ENCODE measurements at regions not wholly inside any gene's neighbourhood (a gene's known extent, or its start where the extent isn't known, plus 50 kb on each side); places are given as distances from the start of the nearest gene placed in this dataset.

DNA sequence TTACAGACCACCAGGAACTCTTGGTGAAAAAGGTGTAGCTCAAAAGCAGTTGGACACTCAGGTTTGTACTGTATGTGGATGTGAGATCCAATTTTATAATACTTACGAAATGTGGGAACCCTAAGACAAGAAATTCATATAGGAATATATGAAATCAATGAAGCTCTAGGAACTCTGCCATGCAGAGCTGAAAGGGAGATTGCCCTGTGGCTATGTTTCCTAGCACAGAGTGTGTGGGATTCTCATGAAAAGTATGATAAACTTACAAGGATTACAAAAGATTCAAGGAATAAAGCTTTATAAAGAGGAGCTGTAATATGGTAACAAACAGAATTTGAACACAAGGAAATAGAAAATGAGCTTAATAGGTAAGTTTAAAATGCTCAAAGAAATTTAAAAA, 205.7 kb upstream of the FAM83B start:
- DNase-seq (ENCODE audit: low spot score) = no peak

DNA sequence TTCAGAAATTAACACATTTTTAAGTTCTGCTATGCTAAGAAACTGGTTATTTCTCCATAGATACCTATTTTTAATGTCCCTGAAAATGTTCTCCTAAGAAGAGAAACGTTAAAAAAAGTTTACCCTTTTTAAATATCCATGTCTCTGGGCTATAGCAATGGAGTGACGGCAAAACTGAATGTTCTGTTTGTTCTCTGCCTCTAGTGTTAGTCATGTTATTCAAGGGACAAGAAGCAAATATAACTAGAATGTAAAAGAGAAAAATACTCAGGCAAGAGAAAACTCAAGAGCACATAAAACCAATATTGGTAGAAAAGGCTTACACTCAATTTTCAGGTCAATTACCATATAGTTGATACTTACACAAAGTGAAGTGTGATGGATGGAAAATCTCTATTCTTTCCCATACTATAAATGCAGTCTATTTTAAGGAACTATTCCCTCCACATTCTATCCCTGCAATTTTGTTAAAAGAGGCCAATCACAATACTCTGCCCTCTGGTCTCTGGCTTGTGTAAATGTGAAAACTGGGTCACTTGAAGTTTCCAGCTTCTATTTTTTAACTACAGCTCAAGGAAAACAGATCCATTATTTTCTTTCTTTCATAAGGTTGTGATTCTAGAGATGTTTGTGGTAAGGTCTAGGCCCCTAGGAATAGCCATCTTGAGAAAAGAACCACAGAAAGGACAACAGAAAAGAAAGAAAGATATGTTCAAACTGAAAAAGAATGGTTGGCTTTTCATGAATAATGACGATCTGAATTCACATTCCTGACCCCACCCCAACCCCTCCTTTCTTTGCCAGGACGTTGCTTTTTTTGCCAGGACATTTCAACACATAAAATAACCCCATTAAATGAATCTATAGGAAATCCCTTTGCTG, 200.3 kb upstream of the FAM83B start:
- DNase-seq (ENCODE audit: low spot score) = no peak

DNA sequence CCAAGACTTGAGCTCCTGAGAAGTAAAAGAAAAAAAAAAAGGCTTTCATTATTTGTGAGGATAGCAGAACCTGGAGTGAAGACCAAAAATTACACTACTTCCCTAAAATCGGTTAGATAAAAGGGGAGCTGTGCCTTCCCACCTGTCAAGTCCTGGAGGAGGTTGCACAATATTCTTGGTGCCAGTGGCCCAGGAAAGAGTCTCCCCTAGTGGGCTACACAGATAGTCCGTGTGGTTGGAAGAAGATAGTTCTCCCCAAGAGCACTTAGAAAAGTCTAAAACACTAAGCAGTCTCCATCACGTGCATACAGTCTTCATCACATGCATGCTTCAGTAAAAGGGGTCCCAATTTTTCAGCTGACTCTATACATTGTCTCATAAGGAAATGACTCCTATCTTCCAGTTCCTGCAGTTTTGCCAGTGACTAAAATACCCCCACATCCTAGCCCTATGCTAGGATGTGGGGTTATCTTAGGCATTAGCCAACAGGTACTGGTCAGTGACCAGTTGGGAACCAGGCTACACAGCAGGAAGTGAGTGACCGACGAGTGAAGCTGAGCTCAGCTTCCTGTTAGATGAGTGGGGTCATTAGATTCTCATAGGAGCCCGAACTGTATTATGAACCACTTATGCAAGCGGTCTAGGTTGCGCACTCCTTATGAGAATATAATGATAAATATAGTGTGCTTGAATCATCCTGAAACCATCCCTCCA, 199.5 kb upstream of the FAM83B start:
- no peak for DNase-seq (ENCODE audit: low spot score)

DNA sequence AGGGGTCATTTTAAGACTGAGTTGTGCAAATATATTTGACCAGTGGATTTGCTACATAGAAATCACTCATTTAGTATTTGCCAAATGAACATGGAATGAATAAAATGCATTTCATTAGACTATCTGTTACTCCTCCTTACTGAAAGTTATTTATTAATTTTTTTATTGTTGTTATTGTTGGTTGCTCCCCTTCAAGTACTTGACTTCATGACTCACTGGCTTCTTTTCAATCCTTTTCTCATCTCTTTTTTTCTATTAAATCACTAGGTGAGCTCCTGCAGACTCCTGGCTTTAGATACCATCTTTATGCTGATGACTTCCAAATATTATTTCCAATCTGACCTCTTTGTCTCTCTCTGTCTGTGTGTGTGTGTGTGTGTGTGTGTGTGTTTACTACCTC, 192.2 kb upstream of the FAM83B start:
- DNase-seq (ENCODE audit: low spot score) = no peak

DNA sequence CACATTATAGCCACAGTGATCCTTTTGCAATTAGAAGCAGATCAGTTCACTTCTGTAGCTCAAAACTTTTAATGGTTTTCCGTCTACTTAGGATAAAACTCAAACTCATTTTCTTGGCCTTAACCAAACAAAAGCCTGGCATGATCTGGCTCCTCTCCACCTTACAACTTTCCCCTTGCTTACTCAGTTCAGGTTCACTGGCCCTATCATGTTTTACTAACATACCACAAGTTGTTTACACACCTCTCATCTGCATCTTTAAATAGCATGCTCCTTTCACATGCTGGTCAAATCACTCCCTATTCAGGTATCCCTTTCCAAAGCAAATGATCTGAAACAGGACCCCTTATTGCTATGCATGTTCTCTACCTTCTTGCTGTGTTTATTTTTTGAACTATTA, 191.4 kb upstream of the FAM83B start:
- no peak for DNase-seq (ENCODE audit: low spot score)

DNA sequence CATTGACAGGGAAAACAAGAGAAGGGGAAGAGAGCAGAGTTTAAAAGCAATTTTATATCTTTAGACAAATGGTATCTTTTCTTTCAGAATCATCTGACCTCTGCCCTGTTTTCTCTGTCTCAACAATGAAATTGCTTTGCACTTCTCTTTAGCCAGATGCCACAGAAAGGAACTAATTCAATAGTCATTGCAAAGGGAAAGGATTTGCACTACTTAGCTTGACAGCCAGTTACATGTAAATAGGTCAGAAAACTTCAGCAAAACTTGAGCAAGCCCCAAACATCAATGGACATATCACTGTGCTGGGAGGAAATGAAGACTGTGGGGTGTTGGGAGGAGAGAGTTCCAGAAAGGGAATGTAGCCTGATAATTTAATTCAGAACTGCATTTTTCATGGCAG, 181.3 kb upstream of the FAM83B start:
- no peak for DNase-seq (ENCODE audit: low spot score)

DNA sequence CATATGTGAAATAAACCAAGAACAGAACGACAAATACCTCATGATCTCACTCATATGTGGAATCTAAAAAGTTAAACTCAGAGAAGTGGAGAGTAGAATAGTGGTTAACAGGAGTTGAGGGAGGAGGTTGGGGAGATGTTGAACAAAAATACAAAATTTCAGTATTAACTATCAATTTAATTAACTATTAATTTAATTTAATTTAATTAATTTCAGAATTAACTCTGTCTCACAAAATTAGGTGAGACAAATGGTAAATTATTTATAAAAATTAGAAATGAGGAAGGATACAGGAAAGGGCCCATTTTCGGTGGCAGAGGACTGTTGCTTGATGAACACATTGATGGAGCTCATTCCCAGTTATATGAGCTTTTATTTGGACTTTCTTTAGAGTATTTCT, 166.0 kb upstream of the FAM83B start:
- no peak for DNase-seq (ENCODE audit: low spot score)

DNA sequence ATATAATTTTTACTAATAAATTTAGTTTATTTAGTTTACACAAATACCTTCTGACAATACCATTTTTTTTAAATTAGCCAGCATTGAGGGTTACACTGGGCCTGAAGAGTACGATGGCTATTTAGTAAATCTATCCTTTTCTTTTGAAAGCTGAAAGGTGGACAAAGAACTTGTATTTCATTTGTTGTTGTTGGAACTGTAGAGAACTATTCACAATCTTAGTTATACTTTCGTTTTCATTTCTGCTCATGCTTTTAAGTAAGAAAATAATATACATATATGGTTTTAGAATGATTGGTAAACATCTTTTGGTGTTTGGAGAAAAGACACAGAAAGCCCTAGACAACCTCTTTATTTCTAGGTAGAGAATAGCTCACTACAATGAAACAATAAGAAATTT, 165.3 kb upstream of the FAM83B start:
- DNase-seq (ENCODE audit: low spot score) = no peak

DNA sequence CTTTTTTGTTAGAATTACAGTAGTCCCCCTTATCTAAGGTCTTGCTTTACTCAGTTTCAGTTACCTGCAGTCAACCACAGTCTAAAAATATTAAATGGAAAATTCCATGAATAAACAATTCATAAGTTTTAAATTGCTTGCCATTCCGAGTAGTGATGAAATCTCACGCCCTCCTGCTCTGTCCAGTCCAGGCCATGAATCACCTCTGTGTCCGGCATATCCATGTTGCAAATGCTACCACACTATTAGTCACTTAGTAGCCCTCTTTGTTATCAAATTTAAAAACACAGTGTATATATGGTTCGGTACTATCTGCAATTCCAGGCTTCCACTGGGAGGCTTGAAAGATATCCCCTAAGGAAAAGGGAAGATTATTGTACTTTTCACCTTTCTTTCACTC, 164.6 kb upstream of the FAM83B start:
- DNase-seq (ENCODE audit: low spot score) = no peak

DNA sequence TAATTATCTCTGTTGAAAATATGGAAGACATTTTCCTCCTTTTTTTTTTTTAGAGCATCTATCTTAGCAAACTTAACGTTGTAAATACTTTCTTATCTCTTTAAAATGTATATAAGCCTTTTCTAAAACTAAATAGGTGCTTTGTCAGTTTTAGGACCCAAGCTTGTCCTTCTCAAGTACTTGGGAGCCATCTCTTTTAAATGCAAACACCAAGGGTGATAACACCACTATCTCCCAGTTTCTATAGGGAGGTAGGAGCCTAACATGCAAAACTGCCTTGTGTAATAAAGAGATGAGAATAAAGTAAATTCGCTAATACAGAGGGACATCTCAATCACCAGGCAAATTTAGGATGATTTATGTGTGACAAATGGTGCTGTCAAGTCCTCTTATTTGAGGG, 157.0 kb upstream of the FAM83B start:
- DNase-seq (ENCODE audit: low spot score) = no peak

DNA sequence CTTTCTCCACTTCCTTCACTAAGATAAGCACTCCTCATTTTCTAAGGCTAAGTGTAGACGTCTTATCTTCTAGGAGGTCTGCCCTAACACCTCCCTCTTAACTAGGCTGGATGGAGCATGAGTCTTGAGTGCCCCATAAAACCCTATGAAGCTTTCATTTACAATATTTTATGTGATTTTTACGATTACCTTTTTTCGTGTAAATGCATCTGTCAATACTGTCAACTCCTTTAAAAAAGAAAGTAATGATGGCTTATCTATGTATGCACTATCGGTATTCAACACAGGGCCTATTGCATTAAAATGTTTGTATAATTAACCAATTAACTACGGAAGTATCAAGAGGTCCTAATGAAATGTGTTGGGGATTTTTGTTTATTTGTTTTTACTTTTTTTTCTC, 156.0 kb upstream of the FAM83B start:
- no peak for DNase-seq (ENCODE audit: low spot score)

DNA sequence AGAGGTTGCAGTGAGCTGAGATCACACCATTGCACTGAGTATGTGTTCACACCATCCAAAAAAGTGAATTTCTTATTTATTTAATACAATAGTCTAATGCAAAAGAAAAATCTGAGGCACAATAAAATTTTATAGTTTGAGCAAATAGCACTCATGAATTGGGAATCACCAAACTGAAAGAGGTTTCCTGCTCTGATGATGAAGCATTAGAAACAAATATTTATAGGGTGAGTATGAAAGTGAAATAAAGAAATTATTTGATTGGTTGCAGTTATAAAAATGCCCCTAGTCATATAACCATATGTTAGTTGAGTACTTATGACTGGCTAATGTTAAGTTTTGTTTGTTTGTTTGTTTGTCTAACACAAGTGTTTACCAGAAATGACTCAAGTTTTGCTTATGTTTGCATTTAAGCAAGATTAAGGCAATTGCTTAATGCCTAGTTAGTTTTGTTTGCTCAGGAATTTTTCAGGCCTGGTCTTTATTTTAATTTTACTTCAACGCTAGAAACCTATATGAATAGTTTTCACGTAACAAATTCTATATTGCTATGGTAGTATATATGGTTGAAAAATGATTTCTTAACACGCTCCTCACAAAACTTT, 151.5 kb upstream of the FAM83B start:
- no peak for DNase-seq (ENCODE audit: low spot score)

DNA sequence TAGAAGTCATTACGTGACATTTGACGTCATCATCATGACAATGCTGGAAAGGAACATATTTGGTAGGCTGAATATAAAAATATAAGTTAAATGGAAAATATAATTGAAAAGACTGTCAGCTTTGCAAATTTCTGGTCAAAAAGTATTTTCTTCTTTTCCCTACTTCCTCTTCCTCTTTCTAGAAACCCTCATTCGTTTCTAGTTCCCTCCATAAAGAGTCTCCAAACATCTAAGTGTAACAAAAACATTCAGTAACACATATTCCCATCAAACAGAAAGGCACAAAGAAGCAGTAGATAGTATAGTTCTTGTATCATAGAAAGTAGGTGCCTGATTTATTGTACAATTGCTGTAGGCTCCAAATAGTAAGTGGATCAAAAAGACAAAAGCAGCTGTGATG, 150.8 kb upstream of the FAM83B start:
- DNase-seq (ENCODE audit: low spot score) = no peak

DNA sequence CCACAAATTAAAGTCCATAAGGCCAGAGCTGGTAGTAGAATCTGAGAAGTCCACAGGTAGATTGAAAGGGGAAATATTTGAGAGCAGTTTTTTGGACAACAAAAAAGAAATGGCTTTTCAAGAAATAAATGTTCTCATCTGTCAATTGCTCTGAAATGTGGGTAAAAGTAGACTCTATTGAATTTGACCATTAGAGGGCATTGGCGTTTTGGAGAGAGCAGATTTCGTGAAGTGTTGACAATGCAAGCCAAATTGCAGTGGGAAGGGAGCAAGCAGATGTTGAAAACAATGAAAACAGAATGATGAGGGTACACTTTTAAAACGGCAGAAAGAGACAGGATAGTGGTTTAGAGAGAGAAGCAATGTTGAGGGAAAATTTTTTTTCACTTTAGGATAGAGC, 149.1 kb upstream of the FAM83B start:
- DNase-seq (ENCODE audit: low spot score) = no peak

DNA sequence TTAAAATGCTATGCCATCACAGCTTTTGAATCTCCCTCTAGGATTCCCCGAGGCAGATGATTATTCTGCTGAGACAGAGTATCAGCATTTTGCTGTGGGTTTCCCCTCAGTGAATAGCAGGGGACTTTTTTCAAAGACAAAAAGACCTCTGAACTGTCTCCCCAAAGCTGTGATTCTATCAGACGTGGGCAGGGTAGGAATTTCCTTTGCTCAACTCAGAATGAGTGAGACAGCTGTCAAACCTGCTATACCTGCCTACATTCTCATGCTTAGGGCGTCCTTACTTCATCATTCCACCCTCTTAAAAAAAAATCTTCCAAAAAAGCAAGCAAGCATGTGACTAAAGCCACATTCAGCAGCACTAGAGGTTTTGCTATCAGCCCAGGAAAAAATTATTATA, 147.6 kb upstream of the FAM83B start:
- no peak for DNase-seq (ENCODE audit: low spot score)

DNA sequence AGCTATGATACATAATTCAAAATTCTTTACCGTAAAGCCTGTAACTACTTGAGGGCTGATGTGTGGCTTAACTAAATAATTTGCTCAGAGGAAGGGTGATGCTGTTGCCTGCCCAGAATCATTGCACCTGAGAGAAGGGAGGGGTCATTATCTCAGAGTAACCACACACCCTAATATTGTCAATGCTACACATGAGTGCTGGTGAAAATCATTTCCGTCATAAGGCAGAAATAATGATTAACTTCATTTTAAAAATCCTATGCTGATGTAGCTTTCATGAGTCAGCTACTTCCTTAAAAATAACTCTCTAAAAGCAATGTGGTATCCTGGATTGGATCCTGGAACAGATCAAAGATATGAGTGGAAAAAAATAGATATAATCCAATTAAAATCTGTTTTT, 146.4 kb upstream of the FAM83B start:
- DNase-seq (ENCODE audit: low spot score) = no peak

DNA sequence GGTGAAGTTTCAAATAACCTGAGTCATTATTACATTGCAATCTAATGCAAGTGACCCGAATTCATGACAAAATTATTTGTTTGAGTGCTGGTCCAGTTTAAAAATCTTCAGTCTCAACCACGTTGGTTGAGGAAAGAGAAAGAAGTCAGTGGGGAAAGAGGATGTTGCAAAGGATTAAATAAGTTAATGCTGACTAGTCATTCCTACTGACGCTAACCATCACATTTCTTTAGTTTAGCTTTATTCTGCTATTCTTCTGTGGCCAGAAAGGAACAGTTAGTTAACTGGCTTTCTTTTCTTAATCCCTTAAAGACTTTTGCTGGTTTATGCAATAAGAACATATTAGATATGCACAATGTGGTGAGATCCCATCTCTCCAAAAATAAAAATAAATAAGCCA, 143.8 kb upstream of the FAM83B start:
- no peak for DNase-seq (ENCODE audit: low spot score)

DNA sequence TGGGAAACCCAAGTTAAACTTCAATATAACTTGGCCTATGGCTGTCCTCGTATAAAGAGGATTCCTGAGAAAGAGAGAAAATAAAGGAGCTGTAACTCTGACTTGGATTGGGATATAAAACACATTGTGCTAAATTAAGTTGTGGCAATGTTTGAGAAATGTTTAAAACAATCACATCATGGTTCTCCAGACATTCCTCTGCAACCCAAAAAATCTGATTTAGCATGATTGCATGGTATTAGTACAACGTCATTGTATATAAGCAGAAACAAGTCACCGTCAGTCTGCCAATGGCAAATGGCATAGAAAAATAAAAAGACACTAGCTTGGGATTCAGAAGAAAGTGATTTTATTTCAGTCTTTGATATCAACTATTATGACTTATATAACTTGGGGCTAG, 140.2 kb upstream of the FAM83B start:
- DNase-seq (ENCODE audit: low spot score) = no peak

DNA sequence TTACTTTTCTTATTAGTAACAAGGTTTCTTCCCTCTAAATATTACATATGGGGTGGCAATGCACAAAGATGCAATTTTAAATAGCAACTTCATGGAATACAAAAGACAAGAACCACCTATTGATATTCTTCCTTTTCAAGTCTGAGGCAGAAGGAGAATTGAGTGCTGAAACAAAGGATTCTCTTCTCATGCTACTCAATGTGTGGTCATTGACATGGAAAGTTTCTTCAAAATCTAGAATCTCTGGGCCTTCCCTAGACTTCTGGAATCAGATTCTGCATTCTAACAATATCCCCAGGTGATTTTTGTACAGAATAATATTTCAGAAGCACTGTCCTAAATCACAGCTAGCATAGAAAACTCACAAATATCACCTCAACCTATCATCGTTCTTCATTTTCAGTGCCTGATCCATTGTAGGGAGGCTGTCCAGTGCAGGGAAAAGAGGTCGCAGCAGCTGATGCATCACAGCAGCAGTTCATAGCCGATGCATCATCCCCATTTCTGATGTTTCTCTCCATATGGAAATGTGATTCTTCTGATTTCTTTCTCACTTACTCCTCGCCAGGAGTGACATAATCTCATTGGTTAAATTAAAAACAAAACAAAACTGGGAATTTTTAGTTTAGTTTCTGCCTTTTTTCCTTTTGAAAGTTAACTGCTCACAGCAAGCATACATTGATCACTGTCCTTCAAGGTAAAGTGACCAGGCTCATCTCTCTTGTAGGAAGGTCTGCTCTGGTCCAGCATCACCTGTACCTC, 139.5 kb upstream of the FAM83B start:
- no peak for DNase-seq (ENCODE audit: low spot score)

DNA sequence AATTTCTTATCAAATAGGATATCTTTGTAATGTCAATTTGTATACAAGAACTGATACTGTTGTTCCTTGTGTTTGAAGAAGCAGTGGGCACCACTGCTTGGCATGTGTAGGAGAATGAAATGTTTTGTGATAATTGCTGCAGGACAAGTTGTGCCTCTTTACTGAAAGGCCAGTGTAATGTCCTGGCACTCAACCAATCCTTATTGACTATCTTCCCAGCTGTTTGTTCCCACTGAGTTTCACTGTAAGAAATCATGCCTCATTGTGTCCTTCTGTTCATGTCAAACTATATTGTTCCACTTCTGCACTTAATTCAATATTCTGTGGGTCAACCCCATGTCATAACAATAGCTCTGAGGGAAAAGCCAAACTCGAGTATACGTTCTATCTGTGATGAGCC, 136.1 kb upstream of the FAM83B start:
- no peak for DNase-seq (ENCODE audit: low spot score)

DNA sequence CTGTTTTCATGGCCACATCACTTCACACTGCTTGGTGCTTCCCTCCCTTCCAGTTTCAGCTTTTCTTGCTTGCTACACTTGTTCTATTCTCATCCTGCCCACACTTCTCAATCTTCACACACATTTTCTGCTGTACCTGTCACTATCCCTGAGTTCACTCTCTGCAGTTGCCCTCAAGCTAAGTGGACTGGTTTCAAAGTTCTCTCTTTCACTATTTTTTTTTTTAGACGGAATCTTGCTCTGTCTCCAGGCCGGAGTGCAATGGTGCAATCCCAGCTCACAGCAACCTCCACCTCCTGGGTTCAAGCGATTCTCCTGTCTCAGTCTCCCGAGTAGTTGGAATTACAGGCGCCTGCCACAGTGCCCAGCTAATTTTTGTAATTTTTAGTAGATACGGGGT, 130.6 kb upstream of the FAM83B start:
- DNase-seq (ENCODE audit: low spot score) = no peak

DNA sequence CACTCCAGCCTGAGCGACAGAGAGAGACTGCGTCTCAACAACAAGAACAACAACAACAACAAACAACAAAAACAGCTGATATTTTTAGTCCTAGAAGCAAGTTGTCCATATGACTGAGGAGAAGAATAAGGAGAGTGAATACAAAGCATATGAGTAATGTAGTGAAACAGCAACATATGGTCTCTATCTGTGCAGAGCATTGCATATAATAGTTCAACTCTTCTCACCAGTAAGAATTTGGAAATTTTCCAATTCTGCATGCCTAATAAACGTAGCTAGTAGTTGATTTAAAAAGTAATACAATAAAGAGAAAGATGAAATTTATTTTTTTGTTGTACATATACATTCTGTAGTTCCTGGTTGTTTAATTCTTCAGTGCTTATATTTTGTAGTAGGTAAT, 129.7 kb upstream of the FAM83B start:
- no peak for DNase-seq (ENCODE audit: low spot score)
